ENCODE measurements at regions not wholly inside any gene's neighbourhood (a gene's known extent, or its start where the extent isn't known, plus 50 kb on each side); places are given as distances from the start of the nearest gene placed in this dataset.

GRCh38 chr7:33816106-33816505 is 89.2 kb upstream of the BMPER start:
- Histone ChIP-seq H3K4me3 (no peak overlapping the region), H3K9me3 (no peaks in the 10 kb centered on the region), H3K27ac (no peak overlapping the region), H3K4me1 (ENCODE audit: insufficient read depth) (peaks cover 9% of the 10 kb centered on the region), H3K27me3 (no peaks in the 10 kb centered on the region), H3K36me3 (no peaks in the 10 kb centered on the region)
- intact Hi-C loops (cut with DNase I) = no loop called here
- no peak for DNase-seq
- TF ChIP-seq EP300 (IDR thresholded peaks at IDR 0.05) (no peak), POLR2A (IDR thresholded peaks at IDR 0.05) (no peak)
- TF ChIP-seq, protein P1, sequence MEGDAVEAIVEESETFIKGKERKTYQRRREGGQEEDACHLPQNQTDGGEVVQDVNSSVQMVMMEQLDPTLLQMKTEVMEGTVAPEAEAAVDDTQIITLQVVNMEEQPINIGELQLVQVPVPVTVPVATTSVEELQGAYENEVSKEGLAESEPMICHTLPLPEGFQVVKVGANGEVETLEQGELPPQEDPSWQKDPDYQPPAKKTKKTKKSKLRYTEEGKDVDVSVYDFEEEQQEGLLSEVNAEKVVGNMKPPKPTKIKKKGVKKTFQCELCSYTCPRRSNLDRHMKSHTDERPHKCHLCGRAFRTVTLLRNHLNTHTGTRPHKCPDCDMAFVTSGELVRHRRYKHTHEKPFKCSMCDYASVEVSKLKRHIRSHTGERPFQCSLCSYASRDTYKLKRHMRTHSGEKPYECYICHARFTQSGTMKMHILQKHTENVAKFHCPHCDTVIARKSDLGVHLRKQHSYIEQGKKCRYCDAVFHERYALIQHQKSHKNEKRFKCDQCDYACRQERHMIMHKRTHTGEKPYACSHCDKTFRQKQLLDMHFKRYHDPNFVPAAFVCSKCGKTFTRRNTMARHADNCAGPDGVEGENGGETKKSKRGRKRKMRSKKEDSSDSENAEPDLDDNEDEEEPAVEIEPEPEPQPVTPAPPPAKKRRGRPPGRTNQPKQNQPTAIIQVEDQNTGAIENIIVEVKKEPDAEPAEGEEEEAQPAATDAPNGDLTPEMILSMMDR (IDR thresholded peaks at IDR 0.05) = no peak

GRCh38 chr7:33819658-33820057 is 85.7 kb upstream of the BMPER start:
- Histone ChIP-seq H3K36me3 (no peaks in the 10 kb centered on the region), H3K9me3 (no peaks in the 10 kb centered on the region), H3K27me3 (no peaks in the 10 kb centered on the region), H3K27ac (no peak overlapping the region), H3K4me1 (ENCODE audit: insufficient read depth) (peaks cover 4% of the 10 kb centered on the region), H3K4me3 (no peak overlapping the region)
- DNase-seq = no peak
- TF ChIP-seq, protein P1 (IDR thresholded peaks at IDR 0.05) = no peak
- TF ChIP-seq EP300 (IDR thresholded peaks at IDR 0.05) (no peak), POLR2A (IDR thresholded peaks at IDR 0.05) (no peak)
- intact Hi-C loops (cut with DNase I) = no loop called here

- TF ChIP-seq, protein P1 (IDR thresholded peaks at IDR 0.05) = no peak
- TF ChIP-seq EP300 (IDR thresholded peaks at IDR 0.05) = no peak
- no peak for TF ChIP-seq POLR2A (IDR thresholded peaks at IDR 0.05)
- H3K36me3 ChIP-seq = no peaks in the 10 kb centered on the region
- DNase-seq = no peak
- no peak overlapping the region for H3K27ac ChIP-seq
- H3K4me1 ChIP-seq (ENCODE audit: insufficient read depth) = peaks cover 1% of the 10 kb centered on the region
- no peaks in the 10 kb centered on the region for H3K27me3 ChIP-seq
- 88 to 94% (median 89%) methylated on average over 2 of the region's 2 CpGs for WGBS, 3 donors
- intact Hi-C loops (cut with DNase I) = no loop called here
- no peaks in the 10 kb centered on the region for H3K9me3 ChIP-seq
- no peak overlapping the region for H3K4me3 ChIP-seq
Observed at GRCh38 chr7:33820206-33820605, 85.1 kb upstream of the BMPER start.

DNA sequence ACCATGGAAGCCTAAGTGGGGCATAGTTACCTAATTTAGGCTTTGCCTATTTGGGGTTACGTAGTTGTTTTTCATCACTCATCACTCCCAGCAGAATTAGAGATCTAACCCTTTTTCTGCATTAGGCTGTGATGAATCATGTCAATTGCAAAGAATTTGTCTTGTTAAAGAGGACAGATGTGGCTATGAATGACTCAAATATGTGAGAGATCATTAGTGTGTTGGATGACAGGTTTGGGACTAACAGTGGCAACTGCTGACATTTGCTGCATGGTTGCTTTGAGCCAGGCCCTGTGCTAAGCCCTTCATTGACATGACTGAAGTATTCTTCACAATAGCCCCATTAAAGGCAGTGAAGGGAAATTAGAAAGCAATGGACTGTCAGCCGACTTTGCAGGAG is 83.4 kb upstream of the BMPER start:
- Histone ChIP-seq H3K4me1 (ENCODE audit: insufficient read depth) (no peaks in the 10 kb centered on the region), H3K9me3 (no peaks in the 10 kb centered on the region), H3K27me3 (no peaks in the 10 kb centered on the region), H3K4me3 (no peak overlapping the region), H3K27ac (no peak overlapping the region), H3K36me3 (no peaks in the 10 kb centered on the region)
- TF ChIP-seq, protein P1 (IDR thresholded peaks at IDR 0.05) = no peak
- no peak for TF ChIP-seq EP300 (IDR thresholded peaks at IDR 0.05)
- TF ChIP-seq POLR2A (IDR thresholded peaks at IDR 0.05) = no peak
- WGBS, 3 donors = 92 to 99% (median 96%) methylated on average over 2 of the region's 2 CpGs
- intact Hi-C loops (cut with DNase I) = no loop called here
- no peak for DNase-seq

GRCh38 chr7:33823913-33824312 is 81.4 kb upstream of the BMPER start:
- 92 to 99% (median 96%) methylated on average over 5 of the region's 5 CpGs for WGBS, 3 donors
- TF ChIP-seq EP300 (IDR thresholded peaks at IDR 0.05) (no peak), POLR2A (IDR thresholded peaks at IDR 0.05) (no peak)
- TF ChIP-seq, protein P1 (IDR thresholded peaks at IDR 0.05) = no peak
- H3K4me3 ChIP-seq = no peak overlapping the region
- intact Hi-C loops (cut with DNase I) = no loop called here
- H3K27me3 ChIP-seq = no peaks in the 10 kb centered on the region
- no peaks in the 10 kb centered on the region for H3K4me1 ChIP-seq (ENCODE audit: insufficient read depth)
- no peak overlapping the region for H3K27ac ChIP-seq
- H3K36me3 ChIP-seq = no peaks in the 10 kb centered on the region
- H3K9me3 ChIP-seq = no peaks in the 10 kb centered on the region
- no peak for DNase-seq
